Hematopoietic multipotent progenitor cell treated with erythropoietin and hydrocortisone succinate and interleukin-3 and kit ligand, for 4 days (in vitro differentiated cells): ENCODE measurements at regions not wholly inside any gene's neighbourhood (a gene's known extent, or its start where the extent isn't known, plus 50 kb on each side); places are given as distances from the start of the nearest gene placed in this dataset.
"Not testable (repeated sequence)": the region's sequence is repeated elsewhere in the genome, so short reads cannot be mapped to it uniquely, and the experiment has no call there.

Experiments
- DNase-seq: peaks from one replicate; pipeline ENCODE4 v3.0.0-alpha.2; 2015

DNA sequence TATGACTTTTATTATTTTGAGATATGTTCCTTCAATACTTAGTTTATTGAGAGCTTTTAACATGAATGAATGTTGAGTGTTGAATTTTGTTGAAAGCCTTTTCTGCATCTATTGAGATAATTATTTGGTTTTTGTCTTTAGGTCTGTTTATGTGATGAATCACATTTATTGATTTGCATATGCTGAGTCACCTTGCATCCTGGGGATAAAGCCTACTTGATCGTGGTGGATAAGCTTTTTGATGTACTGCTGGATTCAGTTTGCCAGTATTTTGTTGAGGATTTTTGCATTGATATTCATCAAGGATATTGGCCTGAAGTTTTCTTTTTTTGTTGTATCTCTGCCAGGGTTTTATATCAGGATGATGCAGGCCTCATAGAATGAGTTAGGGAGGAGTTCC, 106.5 kb upstream of the DAZL start:
- not testable (repeated sequence) for DNase-seq

DNA sequence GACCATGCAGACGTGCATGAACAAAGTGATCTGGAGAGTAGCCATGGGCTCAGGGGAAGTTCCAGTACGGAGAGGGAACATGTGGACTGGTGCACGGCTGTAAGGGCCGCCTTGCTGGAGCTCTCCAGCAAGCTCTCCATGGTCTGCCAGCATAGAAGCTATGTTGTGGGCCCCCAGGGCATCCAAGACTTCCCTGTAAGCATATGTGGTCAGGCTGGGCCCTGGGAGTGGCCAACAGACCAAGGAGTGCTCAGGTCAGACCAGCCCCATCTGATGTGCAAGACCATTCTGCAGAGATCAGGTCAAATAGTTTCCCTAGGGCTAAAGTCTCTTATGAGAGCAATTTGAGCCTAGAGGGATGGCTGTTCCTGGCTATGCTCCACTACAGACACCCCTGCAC, 110.1 kb upstream of the DAZL start:
- no peak for DNase-seq

DNA sequence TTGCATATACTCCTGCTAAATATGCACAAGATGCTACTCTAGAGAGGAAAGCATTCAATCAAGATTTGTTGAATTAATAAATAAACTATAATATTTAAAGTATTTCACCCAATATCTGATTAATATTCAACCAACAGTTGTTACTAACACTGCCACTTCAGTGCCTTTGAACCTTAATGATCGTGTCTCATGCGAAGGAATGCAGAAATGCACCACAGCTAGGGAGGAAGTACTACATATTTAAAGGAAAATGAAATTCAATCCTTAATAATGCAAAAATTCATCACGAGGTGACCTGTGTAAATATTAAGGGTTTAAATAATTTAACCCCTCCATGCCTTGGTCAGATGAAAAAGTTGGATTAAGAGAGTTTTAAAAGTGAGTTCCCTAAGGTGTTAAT, 114.2 kb upstream of the DAZL start:
- DNase-seq, result no peak

DNA sequence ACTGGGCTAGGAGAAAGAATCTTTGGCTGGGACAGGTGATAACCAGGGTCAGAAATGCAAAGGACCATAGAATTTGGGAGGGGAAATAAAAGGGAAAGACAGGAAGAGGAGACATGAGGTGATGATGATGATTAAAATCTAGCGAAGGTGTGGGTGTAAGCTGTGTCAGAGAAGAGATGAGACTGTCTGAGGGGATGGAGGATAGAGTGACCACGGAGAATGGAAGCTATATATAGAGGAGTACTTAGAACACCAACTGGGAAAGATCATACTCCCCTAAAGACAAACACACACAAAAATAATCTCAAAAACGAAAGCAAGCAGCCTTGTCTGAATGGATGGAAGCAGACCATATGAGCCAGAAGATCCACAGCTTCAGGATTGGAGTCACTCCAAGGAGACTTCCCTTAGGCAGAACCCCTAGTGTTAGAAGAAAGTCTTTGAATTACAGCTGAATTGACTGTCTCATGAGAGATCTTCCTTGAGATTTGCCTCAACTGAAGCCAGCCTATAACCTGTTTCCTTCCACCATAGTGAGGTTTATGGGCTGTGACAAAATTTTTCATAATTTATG, 115.2 kb upstream of the DAZL start:
- no peak for DNase-seq

DNA sequence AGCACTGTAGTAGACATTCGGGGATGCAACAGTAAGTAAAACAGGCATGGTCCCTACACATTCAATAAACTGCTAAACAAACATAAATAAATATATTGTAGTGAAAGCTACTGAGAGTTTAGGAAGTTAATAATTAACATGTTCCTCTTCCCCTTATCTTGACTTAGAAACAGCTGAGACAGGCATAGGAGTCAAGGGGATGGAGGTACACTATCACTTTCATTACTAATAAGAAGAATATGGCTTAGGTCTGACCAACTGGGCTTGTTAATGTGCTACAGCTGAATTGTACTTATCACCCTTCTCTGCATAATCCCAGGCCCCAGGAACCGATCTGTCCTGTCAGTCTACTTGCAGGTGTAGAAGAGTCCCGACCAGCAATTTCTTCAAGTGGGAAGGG, 116.3 kb upstream of the DAZL start:
- DNase-seq, result no peak

DNA sequence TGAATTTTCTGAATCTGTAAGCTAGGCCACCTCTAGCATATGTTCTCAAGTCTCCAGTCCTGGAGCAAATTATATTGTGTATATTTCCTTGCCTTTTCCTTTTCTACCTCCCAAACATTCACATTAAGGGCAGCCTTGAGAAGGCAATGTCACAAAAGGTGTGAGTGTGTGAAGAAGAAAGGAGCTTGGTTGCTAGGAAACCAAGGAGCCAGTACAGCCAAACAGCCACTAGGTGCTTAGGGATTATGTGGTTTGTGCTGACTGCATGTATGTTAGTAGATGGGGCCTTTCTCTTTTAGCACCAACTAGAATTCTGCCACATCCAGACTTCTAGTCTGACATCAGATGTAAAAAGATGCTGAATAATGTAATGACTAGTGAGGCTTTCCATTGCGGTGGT, 118.8 kb upstream of the DAZL start:
- peak; percentile 16 for DNase-seq

DNA sequence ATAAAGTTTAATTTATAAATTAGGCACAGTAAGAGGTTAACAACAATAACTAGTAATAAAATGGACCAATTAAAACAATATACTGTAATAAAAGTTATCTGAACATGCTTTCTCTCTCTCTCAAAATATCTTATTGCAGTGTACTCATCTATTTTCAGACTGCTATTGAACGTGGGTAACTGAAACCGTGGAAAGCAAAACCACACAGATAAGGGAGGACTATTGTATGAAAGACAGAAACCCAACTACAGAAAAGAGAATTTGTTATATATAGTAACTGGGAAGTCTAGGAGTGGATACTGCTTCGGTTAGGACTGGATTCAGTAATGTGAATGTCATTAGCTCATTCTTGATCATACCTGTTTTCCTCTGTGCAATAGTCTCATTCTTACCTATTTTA, 119.3 kb upstream of the DAZL start:
- DNase-seq, result peak; percentile 5

DNA sequence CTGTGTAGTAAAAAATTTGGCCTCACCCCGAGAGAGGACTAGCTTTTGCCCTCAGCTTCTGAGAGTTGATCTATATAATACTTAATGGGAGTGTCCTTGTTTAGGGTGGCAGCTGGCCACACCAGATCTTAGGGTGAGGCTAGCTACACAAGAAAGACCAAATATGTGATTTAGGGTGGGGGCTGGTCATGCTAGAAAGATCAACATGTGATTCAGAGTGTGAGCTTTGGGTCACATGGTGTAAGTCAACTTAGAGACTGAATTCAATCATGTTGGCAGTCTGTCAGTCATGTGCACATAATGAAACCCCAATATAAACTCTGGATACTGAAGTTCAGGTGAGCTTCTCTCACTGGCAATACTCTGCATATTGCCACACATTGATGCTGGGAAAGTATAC, 120.7 kb upstream of the DAZL start:
- no peak for DNase-seq

DNA sequence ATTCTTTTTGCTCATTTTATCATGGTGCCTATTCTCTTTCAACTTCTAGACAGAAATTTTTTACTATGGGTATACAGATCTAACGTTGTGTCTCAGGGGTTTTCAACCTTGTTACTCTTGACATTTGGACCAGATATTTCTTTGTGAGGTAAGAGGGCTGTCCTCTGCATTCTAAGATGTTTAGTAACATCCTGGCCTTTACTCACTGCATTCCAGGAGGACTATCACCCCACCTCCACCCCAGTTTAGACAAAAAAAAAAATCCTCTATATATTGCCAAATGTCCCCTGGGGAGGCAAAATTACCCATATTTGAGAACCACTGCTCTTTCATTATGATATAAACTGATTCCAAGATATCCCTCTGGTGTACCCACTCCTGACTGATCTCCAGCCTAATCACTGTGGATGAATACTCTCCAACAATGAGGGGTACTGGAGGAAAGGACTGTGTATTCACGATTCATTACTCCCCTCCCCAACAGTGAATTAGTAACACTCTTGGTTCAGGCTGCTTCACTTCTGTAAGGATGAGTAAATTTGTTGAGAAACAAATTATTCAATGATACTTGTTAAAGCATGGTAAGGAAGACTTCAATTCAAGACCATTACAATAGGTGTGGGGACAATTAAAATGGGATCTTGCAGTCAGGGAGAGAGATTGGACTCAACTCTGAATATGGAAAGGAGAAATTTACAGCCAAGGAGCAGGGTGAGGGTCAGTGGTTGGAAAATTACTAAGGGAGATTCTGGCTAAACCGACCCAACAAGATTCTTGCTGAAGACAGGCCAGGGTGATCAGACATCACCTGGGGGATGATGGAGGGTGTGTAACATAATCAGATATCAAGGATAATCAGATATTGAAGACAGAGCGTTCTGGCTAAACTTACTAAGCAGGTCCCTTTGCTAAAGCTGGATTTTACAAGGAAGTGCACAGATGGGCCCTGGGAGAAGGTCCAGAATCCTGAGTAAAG, 123.8 kb upstream of the DAZL start:
- no peak for DNase-seq

DNA sequence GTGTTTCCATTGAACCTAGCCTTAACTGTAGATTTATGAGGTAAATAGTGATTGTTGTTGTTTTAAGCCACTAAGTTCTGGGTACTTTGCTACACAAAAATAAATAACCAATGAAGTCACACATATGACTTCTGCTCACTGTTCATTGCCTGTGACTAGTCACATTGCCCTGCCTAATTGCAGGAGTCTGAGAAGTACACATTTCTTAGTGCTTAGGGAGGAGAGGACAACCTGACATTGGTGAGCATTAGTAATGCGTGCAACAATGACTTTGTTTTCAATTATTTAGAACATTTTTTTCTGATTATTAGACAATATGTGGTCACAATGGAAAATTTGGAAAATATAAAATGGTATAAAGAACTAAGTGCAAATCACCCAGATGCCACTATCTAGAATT, 133.2 kb upstream of the DAZL start:
- no peak for DNase-seq

DNA sequence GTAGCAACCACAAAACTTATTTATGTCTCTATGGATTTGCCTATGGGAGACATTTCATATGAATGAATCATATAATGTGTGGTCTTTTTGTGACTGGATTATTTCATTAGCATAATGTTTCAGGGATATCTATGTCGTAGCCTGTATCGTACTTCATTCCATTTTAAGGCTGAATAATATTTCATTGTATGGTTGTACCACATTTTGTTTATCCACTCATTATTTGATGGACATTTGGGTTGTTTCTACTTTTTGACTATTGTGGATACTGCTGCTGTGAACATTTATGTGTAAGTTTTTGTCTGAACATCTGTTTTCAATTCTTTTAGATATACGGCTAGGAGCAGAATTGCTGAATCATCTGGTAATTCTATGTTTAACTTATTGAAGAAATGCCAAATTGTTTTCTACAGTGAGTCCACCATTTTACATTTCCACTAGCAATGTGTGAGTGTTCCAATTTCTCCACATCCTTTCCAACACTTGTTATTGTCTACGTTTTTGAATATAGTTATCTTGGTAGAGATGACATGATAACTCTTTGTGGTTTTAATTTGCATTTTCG, 134.4 kb upstream of the DAZL start:
- DNase-seq, result no peak

DNA sequence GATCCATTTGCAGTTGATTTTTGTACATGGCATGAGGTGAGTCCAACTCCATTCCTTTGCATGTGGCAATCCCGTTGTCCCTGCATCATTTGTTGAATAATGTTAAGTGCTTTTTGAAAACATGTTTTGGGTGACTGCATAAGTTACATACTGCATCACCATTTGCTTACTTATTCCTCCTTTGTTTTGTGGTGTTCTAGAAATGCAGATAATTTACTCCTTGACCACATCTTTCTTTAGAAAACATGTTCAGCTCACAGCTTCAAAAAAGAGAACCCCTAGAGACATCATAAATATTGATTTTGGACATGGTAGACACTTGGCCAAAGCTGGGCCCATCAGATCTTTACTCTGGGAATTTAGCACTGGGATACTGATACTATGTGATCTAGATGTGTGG, 135.3 kb upstream of the DAZL start:
- DNase-seq, result no peak

DNA sequence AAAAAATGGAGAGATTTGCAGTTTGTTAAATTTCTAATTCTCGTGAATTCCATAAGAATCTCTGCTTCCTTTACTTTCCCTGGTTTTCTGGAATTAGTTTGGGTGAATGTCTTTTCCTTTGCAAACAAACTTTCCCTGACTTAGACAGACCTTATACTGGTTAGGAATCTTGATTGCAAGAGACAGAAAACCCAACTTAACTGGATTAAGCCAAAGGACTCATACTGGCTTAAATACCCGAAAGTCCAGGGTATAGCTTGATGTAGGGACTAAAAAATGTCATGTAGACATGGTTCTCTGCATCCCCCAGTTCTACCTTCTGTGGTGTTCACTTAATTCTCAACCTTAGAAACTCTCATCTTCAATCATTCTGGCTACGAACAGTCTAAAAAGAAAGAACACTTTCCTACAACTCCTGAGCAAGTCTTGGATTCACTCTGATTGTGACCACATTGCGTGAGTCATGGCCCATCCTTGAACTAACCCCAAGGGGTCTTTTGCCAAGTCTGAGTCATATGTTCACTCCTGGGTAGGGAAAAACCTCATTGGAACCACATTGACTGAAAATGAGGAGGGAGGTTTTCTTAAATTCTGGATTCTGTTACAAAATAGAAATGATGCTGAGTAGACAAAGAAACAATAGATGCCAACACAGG, 136.0 kb upstream of the DAZL start:
- no peak for DNase-seq

DNA sequence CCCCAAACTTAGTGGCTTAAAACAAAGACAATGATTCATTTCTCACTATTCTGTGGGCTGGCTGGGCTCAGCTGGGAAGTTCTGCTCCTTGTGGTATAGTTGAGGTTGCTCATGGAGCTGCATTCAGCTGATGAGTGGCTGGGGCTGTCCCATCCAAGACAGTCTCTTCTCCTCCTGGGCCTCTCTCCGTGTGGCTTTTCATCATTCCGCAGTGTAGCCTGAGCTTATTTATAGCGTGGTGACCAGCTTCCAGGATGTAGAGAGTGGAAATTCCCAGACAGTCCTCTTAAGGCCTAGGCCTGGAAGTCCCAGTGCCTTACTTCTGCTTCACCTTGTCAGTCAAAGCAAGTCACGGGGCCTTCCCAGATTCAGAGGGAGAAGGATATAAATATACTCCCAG, 136.7 kb upstream of the DAZL start:
- DNase-seq, result no peak

DNA sequence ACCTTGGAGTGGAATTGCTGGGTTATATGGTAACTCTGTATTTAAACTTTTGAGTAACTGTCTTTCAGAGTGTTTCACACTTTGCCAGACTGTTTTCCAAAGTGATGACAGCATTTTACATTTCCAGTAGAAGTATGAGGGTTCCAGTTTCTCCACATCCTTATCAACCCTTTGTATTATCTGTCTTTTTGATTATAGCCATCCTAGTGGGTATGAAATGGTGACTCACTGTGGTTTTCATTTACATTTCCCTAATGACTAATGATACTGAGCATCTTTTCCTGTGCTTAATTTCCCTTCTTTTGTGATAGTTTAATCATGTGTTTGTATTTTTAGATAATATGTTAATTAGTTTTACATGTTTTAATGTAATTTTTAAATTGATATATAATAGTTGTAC, 138.1 kb upstream of the DAZL start:
- peak; percentile 4 for DNase-seq

DNA sequence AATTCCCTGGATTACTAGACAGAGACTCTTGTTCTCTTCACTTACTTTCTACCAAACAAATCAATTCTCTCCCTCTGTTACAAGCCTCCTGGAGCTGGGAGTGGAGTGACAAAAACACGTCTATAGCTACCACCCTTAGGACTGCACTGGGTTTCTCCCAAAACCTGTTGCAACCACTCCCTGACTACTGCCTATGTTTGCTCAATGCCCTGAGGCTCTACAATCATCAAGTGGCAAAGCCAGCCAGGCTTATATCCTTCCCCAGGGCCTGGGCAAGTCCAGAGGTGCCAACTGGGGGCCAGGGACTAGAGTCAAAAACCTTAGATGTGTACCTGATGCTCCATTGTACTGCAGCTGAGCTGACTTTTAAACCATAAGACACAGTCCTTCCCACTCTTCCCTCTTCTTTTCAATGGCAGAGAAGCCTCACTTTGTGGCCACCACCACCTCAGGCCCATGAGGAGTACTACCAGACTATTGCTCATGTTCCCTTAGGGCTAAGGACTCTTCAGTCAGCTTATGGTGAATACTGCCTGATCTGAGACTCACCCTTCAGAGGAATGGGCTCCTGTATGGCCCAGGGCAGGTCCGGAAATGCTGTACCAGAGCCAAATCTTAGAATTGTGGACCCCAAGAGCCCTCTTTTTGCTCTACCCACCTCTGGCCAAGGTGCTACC, 125.4 kb upstream of the PLCL2 start:
- no peak for DNase-seq

DNA sequence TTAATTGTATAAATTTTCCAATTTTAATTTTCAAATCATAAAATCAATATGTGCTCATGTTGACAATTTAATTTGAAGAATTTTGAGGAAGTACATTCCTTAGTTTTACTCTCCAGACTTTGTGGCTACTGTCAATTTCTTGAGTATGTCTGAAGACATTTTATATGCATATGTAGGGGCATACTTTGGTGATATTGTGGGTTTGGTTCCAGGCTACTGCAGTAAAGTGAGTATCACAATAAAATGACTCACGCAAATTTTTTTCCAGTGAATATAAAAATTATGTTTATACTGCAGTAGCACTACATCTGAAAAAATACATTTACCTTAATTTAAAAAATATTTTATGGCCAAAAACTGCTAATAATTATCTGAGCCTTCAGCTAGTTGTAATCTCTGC, 123.2 kb upstream of the PLCL2 start:
- DNase-seq, result no peak

DNA sequence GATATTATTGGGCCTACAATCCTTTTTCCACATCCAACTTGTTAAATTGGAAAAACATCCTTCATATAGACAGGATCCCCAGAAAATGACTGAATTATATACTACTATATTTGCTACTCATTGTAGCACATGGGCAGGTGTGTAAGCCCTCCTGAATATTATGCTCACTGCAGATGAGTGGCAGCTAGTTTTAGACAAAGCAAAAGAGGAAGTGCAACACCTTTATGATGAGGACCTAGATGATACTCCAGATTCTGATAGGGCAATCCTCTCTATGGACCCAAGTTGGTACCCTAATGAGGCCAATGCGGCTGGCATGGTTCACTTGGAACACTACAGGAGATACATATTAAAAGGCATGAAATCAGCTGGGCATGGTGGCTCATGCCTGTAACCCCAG, 119.1 kb upstream of the PLCL2 start:
- DNase-seq, result no peak

DNA sequence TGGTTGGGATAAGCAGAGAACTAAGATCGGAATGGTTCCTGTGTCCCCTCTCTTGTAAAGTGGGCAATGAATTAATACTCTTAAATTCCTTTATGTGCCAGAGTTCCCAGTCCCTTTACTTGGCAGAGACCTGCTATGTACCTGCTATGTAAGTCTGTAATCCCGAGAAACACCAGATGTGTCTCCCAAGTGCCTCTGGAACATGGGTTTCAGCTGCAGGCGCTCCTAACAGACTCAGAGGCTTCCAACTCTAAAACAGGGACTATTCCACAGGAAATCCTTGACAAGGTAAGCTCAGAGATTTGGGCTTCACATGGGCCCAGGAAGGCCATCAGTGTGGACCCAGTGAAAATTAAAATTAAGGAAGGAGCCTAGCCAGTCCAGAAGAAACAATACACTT, 117.7 kb upstream of the PLCL2 start:
- DNase-seq, result no peak

DNA sequence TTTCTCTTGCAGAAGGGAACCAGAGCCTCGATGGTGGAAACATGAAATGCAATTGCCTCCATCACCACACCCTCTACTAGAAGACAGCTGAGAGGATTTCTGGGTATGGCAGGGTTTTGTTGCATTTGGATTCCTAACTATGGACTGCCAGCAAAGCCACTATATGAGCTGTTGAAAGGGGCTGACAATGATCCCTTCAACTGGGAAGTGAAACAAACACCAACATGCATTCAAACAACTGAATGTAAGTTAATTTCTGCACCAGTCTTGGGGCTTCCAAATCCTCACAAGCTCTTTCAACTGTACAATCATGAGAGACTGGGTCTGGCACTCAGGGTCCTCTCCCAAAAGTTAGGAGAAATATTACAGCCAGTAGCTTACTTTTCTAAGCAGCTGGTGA, 116.7 kb upstream of the PLCL2 start:
- no peak for DNase-seq

DNA sequence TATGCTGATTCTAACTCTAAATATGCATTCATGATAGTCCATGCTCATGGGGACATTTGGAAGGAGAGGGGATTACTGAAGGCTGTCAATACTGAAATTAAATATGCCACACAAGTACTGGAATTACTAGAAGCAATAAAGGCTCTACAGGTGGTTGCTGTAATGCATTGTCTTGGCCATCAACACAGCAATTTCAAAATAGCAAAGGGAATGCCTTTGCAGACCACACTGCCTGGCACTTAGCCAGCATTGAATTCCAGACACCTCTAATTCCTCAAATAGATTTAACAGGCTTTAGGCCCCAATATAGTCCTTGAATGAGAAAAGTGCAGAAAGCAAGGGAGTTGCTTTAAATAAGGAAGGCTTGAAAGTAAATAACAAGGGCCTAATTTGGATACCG, 115.8 kb upstream of the PLCL2 start:
- no peak for DNase-seq

DNA sequence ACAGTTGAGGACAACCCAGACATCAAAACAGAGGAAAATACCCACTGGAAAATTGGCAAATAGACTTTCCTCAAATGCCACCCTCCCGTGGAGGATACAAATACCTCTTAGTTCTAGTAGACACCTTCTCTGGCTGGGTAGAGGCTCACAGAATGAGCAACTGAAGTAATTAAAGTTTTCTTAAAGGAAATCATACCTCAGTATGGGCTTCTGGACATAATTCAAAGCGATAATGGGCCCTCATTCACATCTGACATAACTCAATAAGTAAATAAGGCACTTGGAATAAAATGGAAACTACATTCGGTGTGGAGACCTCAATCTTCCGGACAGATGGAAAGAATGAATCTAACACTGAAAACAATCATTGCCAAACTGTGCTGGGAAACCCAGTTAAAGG, 115.2 kb upstream of the PLCL2 start:
- no peak for DNase-seq

DNA sequence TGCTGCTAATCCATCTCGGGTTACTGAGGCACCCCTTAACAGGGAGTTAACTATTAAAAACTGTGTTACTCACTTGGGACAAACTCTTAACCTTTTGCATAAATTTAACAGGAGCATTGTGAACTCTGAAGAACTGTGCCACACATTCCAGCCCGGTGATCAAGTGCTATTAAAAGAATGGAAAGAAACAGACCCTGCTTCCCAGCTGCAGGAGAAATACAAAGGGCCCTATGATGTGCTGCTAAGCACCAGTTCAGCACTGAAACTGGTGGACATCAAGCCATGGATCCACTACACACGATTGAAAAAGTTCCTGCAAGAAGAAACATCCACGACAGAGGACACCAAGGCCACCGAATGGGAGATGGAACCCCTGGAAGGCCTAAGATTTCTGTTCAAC, 114.7 kb upstream of the PLCL2 start:
- DNase-seq, result no peak
